OCI-LY7 (cell line): ENCODE measurements at regions not wholly inside any gene's neighbourhood (a gene's known extent, or its start where the extent isn't known, plus 50 kb on each side); places are given as distances from the start of the nearest gene placed in this dataset.

Experiments used
- BruUV-seq: library from RNA; stranded (reverse); fragments of 400-500 nt; replicated peaks from 2 replicates; lab custom pipeline; 2021; lab: Mats Ljungman, UMichigan
- CTCF ChIA-PET: fragments of 300-600 bp; sonication (Branson Sonifier 250); formaldehyde crosslinking; loops from one replicate; lab custom pipeline; 2022; ENCODE audit warnings: antibody characterized with exemption; ENCODE audit not compliant: unreplicated experiment; lab: Charles Lee
- POLR2A ChIA-PET: fragments of 300-600 bp; sonication (Branson Sonifier 250); formaldehyde crosslinking; loops from one replicate; lab custom pipeline; 2022; ENCODE audit warnings: antibody characterized with exemption; lab: Charles Lee
- DNase-seq: peaks from one replicate; pipeline ENCODE4 v3.0.0-alpha.2; 2015; ENCODE audit warnings: low spot score
- H2AFZ ChIP-seq: fragments of 200-600 bp; sonication (generic), shearing (Covaris generic); 2 replicates; pipeline ENCODE4 v1.6.1; 2014; ENCODE audit warnings: mild to moderate bottlenecking, antibody characterized with exemption, low read length, moderate library complexity
- H3K27ac ChIP-seq: fragments of 200-600 bp; sonication (generic); 2 replicates; pipeline ENCODE4 v1.5.1; 2014; ENCODE audit warnings: mixed run types, low read depth, mild to moderate bottlenecking, moderate library complexity, low read length, inconsistent platforms; ENCODE audit not compliant: poor library complexity, severe bottlenecking
- H3K36me3 ChIP-seq: fragments of 200-600 bp; sonication (generic); 2 replicates; pipeline ENCODE4 v1.6.1; 2014; ENCODE audit warnings: mild to moderate bottlenecking, antibody characterized with exemption, low read length, moderate library complexity, mixed read lengths; ENCODE audit not compliant: insufficient read depth
- H3K4me1 ChIP-seq: fragments of 200-600 bp; sonication (generic); 2 replicates; pipeline ENCODE4 v1.5.1; 2014; ENCODE audit warnings: mild to moderate bottlenecking, low read length; ENCODE audit not compliant: insufficient read depth, poor library complexity, severe bottlenecking
- H3K4me2 ChIP-seq: fragments of 200-600 bp; sonication (generic); 2 replicates; pipeline ENCODE4 v1.6.1; 2014; ENCODE audit warnings: mild to moderate bottlenecking, low read length
- H3K4me3 ChIP-seq: fragments of 200-600 bp; sonication (generic); 2 replicates; pipeline ENCODE4 v1.5.1; 2014; ENCODE audit warnings: mild to moderate bottlenecking, low read depth, low read length; ENCODE audit not compliant: poor library complexity, severe bottlenecking
- H3K79me2 ChIP-seq: fragments of 200-600 bp; sonication (generic); 2 replicates; pipeline ENCODE4 v1.6.1; 2016; ENCODE audit warnings: low read depth, mild to moderate bottlenecking, low read length, moderate library complexity, mixed read lengths; ENCODE audit not compliant: insufficient read depth
- H3K9me2 ChIP-seq: fragments of 200-600 bp; sonication (generic); 2 replicates; pipeline ENCODE4 v1.6.1; 2016; ENCODE audit warnings: mild to moderate bottlenecking, low read length, mixed read lengths; ENCODE audit not compliant: insufficient read depth
- H3K9me3 ChIP-seq: fragments of 200-600 bp; sonication (generic); 2 replicates; pipeline ENCODE4 v1.6.1; 2014; ENCODE audit warnings: mild to moderate bottlenecking, mixed run types, low read length, mixed read lengths
- H4K20me1 ChIP-seq: fragments of 200-600 bp; sonication (generic); 2 replicates; pipeline ENCODE4 v1.6.1; 2014; ENCODE audit warnings: mild to moderate bottlenecking, antibody characterized with exemption, low read length, moderate library complexity, mixed read lengths; ENCODE audit not compliant: insufficient read depth
- CTCF ChIP-seq: fragments of 200-600 bp; sonication (generic); conservative IDR thresholded peaks from 2 replicates; pipeline ENCODE4 v1.5.1; 2014; ENCODE audit warnings: mild to moderate bottlenecking, antibody characterized with exemption, low read length, moderate library complexity, mixed read lengths
- EZH2phosphoT487 ChIP-seq: fragments of 200-600 bp; sonication (generic); IDR thresholded peaks from 2 replicates; pipeline ENCODE4 v1.6.1; 2018; ENCODE audit warnings: low read depth, borderline replicate concordance, mild to moderate bottlenecking, mixed run types, antibody characterized with exemption, low read length, moderate library complexity, mixed read lengths
- intact Hi-C: fragments of 100-400 bp; cut with micrococcal nuclease; formaldehyde crosslinking; loops from one replicate; pipeline ENCODE4 v1.10.0; 2022; ENCODE audit not compliant: unreplicated experiment

DNA sequence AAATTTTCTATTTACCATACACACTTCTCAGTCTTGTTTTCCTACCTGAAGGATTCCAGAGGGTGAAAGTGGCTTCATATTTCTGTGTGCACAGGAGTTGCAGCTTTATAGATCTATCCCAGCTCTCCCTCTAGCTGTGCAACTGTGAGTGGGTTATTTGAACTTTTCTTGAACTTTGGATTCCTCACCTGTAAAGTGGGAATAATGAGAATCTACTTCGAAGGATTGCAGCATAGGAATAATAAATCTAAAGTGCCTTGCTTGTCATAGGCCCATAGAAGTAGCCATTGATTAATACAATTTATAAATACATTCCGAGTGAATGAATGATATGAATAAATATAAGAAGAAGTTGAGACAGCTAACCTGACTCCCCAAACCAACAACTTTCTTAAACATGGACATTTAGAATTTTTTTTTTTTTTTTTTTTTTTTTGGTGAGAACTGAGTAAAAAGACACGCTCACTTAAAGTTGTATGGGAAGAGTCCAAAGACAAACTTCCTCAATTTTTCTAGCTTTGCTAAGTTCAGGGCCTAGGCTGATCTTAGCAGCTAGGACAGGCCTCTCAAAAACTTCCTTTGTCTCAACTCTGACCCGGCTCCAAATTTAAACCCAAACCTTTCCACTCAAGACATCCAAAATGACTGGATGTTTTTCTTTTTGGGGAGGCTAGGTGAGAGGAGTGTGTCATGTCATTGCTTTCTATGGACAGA, 203.3 kb upstream of the FBXO11 start:
- H2AFZ ChIP-seq = no peak overlapping the region
- CTCF ChIA-PET = no interaction called here
- intact Hi-C loops = loop anchor here (10.0 kb wide), 2 partner anchors 455 to 775 kb away; no protein-coding TSS in a partner anchor
- no peak overlapping the region for H3K27ac ChIP-seq
- DNase-seq = no peak
- H4K20me1 ChIP-seq = no peaks in the 10 kb centered on the region
- H3K4me3 ChIP-seq = no peak overlapping the region
- H3K36me3 ChIP-seq = no peaks in the 10 kb centered on the region
- POLR2A ChIA-PET = interaction anchor here (0.6 to 0.7 kb wide), 2 partner anchors 69 to 325 kb away, joined by 3 to 5 read pairs; no protein-coding TSS in a partner anchor
- BruUV-seq = no TSS peak
- no peak overlapping the region for H3K4me2 ChIP-seq
- peaks cover 7% of the 10 kb centered on the region for H3K4me1 ChIP-seq
- no peaks in the 10 kb centered on the region for H3K79me2 ChIP-seq
- no peaks in the 10 kb centered on the region for H3K9me2 ChIP-seq
- no peaks in the 10 kb centered on the region for H3K9me3 ChIP-seq
- TF ChIP-seq EZH2phosphoT487 (no peak), CTCF (no peak)

- BruUV-seq = no TSS peak
- H3K27ac ChIP-seq = no peak overlapping the region
- intact Hi-C loops = no loop called here
- no peak overlapping the region for H3K4me3 ChIP-seq
- H2AFZ ChIP-seq = no peak overlapping the region
- no peaks in the 10 kb centered on the region for H4K20me1 ChIP-seq
- no peak overlapping the region for H3K4me2 ChIP-seq
- ChIA-PET CTCF (no interaction called here), POLR2A (no interaction called here)
- no peaks in the 10 kb centered on the region for H3K79me2 ChIP-seq
- TF ChIP-seq EZH2phosphoT487 (no peak), CTCF (no peak)
- H3K36me3 ChIP-seq = no peaks in the 10 kb centered on the region
- no peak for DNase-seq
- H3K9me3 ChIP-seq = no peaks in the 10 kb centered on the region
- H3K9me2 ChIP-seq = no peaks in the 10 kb centered on the region
- peaks cover 7% of the 10 kb centered on the region for H3K4me1 ChIP-seq
These were observed 204.0 kb upstream of the FOXN2 start for GRCh38 chr2:48110492-48110891.
